Liver (tissue), 2 donors: ENCODE measurements at regions not wholly inside any gene's neighbourhood (a gene's known extent, or its start where the extent isn't known, plus 50 kb on each side); places are given as distances from the start of the nearest gene placed in this dataset.

Source experiments
- CTCF ChIP-seq: fragments of 150-350 bp; IDR thresholded peaks from 2 replicates; pipeline ENCODE4 v1.5.1; 2017; ENCODE audit warnings: improper control_type of control experiment, low read depth, low read length; ENCODE audit not compliant: missing input control
- MAX ChIP-seq: IDR thresholded peaks from 2 replicates; pipeline ENCODE4 v1.6.1; 2016; ENCODE audit warnings: antibody characterized with exemption
- donor health status: healthy.

GRCh38 chr6:134481966-134482365 lies 164.1 kb upstream of the SGK1 start:
- no peak for TF ChIP-seq MAX
- no peak for TF ChIP-seq CTCF
